ENCODE measurements at regions not wholly inside any gene's neighbourhood (a gene's known extent, or its start where the extent isn't known, plus 50 kb on each side); places are given as distances from the start of the nearest gene placed in this dataset.
"Not testable (repeated sequence)": the region's sequence is repeated elsewhere in the genome, so short reads cannot be mapped to it uniquely, and the experiment has no call there.

DNA sequence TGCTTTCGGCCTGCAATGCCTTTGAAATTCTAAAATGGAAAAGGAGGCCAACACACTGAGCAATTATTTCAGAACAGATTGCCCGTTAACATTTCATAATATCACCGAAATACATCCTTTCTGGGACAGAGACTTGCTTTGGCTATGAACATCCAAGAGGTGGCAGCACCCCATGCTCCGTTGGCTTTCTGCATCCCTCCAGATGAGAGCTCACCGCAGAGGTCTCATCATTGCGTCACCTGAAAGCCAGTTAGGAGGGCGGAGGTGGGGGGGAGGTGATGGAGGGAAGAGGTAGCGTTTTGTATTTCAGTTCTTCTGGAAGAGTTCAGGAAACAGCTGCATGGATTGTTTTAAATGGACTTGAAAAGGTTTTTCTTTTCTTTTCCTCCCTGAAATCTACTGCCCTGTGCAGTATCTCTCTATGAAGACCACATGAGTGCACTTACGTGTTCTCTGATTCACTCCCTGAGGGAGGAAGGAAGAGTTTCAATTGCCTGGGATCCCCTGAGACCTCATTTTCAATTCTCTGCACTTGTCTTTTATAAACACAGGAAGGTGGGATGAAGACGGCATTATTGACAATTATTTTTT lies 166.8 kb upstream of the PGRMC2 start:
- DNase-seq (ENCODE audit: low read depth in 2 of 2), result peak; percentile 37 to 41

DNA sequence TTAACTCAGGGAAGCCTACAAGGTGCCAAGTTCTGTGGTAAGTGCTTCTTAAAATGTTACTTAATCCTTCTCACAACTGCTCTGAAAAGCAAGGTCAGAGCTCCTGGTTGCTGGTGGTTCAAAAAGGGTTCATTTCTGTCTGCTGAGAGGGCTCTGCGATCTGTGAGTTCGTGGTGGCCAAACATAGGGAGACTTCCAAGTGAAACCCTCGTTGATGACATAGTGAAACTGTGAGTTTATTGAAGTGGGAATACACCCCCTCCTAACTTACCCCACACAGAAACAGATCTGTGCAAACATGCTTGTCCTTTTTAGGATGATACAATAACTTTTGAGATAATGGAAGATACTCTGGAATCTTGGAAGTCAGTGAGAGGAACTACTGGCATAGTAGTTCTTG lies 164.8 kb upstream of the PGRMC2 start:
- no peak for DNase-seq (ENCODE audit: low read depth in 2 of 2)

DNA sequence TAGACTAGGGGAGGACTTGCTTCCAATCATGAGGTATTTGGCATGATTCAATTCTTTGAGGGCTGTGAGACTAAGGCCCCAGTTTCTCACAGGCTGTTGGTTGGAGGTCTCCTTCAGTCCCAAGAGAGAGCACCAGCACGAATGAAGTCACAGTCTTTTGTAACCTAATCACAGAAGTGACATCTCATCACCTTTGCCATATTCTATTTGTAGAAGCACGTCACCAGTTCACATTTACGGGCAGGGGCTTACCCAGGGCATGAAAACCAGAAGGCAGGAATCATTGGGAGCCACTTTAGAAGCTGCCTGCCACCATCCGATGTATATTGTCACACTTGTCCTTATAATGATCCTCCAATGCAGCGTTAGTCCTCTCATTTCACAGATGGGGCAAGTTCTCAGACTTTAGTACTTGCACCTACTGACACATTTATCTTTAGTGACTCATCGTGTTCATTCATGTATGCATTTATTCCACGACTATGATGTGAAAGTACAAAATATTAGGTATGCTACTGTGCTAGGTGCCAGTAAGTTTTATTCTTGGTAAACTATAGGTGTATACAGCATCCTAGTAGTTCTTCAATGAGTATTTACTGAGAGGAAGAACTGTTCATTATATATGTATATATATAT lies 163.8 kb upstream of the PGRMC2 start:
- DNase-seq (ENCODE audit: low read depth in 2 of 2), result no peak

DNA sequence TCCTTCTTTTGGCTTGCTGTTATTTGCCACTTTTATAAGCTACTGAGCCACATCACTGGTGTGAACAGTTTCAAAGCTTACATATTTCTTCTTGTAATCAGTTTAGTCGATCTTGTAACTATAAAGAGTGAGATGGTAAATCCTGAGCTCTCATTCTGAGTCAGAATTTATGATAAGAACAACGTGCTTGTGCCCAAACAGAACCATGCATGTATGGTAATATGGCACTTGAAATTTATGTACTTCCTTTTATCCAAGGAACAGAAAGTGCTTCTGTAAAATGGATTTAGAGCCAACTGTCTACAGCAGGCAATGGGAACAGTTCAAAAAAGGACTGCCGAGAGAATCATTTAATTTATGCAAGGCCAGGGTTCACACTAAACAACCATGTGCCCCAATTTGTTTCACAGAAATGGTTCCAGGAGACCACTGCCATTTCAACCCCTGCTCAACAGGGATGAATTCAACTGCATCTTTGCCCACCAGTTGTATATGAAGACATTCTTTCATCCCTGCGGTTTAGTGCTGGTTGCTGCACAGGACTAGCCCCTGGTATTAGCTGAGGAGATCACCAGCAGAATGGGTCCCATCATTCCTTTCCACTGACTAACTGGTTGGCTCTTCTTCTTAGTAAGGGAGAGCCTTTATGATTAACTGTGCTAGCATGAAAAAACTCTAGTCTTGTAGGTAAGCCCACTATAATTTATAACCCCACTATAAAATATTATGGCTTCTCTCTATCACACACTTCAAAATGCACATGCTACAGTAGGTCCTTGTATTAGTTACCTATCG lies 162.9 kb upstream of the PGRMC2 start:
- DNase-seq (ENCODE audit: low read depth in 2 of 2), result no peak

DNA sequence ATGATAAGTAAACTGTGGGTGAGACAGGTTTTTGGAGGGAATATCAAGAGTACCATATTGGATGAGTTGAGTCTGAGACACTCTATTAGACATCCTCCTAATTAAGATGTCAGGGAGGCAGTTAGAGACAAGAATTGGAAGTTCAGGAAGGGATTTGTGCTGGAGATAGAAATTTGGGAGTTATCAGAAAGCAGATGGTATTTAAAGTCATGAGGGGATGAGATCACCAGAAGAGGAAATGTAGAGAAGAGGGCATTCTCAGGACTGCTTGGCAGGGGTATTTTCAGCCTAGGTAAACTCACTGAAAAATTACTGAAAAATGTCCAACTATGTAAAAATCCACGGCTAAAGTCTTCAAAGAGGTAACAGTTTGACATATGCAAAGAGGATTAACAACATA lies 161.6 kb upstream of the PGRMC2 start:
- DNase-seq (ENCODE audit: low read depth in 2 of 2), result no peak

DNA sequence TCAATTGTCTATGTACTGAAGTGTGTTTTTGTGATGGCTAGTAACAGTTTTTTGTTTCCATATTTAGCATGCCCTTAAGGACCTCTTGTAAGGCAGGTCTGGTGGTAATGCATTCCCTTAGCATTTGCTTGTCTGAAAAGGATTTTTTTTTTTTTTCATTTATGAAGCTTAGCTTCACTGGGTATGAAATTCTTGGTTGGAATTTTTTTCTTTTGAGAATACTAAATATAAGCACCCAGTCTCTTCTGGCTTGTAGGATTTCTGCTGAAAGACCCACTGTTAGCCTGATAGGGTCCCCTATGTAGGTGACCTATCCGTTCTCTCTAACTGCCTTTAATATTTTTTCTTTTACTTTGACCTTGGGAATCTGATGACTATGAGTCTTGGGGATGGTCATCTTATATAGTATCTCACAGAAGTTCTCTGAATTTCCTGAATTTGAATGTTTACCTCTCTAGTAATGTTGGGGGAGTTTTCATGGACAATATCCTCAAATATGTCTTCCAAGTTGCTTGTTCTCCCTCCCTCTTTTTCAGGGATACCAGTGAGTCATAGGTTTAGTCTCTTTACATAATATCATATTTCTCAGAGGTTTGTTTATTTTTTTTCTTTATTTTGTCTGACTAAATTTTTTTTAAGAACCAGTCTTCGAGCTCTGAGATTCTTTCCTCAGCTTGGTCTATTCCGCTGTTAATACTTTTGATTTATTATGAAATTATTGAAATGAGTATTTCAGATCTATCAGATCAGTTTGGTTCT lies 157.1 kb upstream of the PGRMC2 start:
- DNase-seq (ENCODE audit: low read depth in 2 of 2), result no peak

DNA sequence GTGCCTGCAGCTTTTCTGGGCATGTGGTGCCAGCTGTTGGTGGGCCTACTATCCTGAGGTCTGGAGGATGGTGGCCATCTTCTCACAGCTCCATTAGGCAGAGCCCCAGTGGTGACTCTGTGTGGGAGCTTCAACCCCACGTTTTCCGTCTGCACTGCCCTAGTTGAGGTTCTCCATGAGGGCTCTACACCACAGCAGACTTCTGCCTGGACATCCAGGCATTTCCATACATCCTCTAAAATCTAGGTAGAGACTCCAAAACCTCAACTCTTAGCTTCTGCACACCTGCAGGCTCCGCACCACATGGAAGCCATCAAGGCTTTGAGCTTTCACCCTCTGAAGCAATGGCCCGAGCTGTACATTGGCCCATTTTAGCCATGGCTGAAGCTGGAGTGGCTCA lies 153.3 kb upstream of the PGRMC2 start:
- DNase-seq (ENCODE audit: low read depth in 2 of 2), result no peak

DNA sequence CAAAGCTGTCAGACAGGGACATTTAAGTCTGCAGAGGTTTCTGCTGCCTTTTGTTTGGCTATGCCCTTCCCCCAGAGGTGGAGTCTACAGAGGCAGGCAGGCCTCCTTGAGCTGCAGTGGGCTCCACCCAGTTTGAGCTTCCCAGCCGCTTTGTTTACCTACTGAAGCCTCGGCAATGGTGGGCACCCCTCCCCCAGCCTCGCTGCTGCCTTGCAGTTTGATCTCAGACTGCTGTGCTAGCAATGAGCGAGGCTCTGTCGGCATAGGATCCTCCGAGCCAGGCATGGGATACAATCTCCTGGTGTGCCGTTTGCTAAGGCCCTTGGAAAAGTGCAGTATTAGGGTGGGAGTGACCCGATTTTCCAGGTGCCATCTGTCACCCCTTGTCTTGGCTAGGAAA lies 149.4 kb upstream of the PGRMC2 start:
- DNase-seq (ENCODE audit: low read depth in 2 of 2), result not testable (repeated sequence)

DNA sequence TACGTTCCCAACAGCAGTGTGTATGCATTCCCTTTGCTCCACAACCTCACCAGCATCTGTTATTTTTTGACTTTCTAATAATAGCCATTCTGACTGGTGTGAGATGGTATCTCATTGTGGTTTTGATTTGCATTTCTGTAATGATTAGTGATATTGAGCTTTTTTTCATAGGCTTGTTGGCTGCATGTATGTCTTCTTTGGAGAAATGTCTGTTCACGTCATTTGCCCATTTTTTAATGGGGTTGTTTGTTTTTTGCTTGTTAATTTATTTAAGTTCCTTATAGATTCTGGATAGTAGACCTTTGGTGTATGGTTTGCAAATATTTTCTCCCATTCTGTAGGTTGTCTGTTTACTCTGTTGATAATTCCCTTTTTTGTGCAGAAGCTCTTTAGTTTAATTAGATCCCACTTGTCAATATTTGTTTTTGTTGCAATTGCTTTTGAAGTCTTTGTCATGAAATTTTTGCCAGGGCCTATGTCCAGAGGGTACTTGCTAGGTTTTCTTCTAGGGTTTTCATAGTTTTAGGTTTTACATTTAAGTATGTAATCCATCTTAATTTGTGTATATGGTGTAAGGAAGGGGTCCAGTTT lies 141.5 kb upstream of the PGRMC2 start:
- DNase-seq (ENCODE audit: low read depth in 2 of 2), result not testable (repeated sequence)

DNA sequence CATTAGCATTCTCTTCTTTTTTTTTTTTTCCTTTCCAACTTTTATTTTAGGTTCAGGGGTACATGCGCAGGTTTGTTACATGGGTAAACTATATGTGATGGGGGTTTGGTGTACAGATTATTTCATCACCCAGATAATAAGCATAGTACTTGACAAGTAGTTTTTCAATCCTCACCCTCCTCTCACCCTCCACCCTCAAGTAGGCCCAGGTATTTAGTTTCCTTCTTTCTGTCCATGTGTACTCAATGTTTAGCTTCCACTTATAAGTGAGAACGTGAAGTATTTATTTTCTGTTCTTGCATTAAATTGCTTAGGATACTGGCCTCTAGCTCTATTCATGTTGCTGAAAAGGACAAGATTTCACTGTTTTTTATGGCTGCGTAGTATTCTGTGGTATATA lies 140.8 kb upstream of the PGRMC2 start:
- no peak for DNase-seq (ENCODE audit: low read depth in 2 of 2)

DNA sequence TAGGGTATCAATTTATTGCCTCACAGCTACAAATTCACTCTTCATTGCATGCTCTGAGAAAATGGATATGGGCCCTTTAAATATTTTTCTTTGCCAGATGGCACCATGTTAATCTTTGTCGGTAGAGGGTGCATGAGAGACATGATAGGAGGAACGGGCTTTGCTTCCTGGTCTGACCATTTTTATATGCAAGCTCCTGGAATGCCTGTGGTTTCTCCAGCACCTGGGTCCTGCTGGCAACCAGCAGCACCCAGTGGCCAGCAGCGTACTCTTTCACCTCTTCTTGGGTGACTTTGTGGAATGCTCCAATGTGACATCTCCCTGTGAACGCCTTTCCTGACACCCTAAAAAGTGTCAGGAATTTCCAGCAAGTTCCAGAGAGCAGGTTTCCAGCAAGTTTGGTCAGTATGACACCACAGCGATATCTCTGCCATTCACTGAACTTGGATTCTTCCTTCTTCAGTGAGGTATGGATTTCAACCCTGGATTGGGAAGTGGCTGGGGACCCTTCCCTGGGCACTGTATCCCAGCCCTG lies 140.3 kb upstream of the PGRMC2 start:
- DNase-seq (ENCODE audit: low read depth in 2 of 2), result no peak

DNA sequence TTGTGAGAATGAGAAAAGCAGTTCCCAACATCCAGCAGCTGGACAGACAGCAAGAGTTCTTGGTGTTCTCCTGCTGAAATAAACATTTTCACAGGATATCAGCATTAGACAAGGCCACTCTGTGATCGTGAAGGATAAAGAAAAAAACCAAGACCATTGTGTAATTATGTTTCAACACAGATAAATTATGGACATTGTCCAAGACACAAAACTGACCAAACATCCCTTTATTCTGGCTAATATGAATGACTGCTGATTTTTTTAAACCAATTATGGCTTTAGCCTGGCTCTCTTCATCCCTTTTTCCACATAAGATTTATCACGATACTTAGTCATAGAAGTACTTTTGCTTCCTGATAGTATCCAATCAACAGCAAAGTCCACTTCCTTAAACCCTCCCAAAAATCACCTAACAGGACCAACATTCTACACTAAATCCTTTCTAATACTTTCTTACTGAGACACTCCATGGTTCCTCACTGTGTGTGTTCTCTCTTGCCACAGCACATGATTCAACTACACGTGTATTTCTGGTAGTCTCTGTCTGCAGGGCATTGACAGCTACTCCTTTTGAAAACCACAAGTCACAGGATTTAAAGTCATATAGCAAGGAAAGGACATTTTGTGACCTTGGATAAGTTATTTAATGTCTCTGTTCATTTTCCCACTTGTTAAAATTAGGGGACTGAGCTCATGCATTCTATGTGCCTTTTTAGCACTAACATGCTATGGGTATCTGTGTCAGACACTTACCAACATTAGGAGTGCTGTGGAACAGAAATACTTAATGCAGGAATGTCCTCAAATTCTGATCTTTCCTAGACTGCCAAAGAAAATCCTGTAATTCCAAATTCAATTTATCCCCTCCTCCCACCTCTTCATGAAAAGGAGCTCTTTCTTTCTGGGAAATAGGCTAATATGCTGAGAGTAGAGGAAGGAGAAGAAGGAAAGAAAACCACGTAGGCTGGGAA lies 137.2 kb upstream of the PGRMC2 start:
- DNase-seq (ENCODE audit: low read depth in 2 of 2), result no peak

DNA sequence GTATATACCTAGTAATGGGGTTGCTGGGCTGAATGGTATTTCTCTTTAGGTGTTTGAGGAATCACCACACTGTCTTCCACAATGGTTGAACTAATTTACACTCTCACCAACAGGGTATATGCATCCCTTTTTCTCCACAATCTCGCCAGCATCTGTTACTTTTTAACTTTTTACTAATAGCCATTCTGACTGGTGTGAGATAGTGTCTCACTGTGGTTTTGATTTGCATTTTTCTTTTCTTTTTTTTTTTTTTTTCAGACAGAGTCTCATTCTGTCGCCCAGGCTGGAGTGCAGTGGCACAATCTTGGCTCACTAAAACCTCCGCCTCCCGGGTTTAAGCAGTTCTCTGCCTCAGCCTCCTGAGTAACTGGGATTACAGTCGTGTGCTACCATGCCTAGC lies 134.7 kb upstream of the PGRMC2 start:
- DNase-seq (ENCODE audit: low read depth in 2 of 2), result not testable (repeated sequence)

DNA sequence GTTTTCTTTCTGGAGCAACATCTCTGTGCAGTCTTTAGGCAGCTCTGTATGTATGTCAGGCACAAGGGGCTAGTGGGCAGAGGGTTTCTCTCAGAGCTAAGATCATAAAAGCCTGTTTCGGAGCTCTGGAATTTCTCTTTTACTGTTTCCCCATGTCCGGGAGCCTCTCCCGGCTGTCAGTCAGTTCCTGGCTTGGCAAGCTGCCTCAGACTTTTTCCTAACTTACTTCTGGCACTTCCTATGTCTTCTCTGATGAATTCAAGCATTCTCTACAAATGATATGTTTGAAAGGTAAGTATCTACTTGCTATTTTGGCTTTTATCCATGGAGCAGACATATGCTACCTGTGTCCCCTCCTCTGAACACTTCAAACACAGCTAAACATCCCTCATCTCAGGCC lies 129.3 kb upstream of the PGRMC2 start:
- no peak for DNase-seq (ENCODE audit: low read depth in 2 of 2)

DNA sequence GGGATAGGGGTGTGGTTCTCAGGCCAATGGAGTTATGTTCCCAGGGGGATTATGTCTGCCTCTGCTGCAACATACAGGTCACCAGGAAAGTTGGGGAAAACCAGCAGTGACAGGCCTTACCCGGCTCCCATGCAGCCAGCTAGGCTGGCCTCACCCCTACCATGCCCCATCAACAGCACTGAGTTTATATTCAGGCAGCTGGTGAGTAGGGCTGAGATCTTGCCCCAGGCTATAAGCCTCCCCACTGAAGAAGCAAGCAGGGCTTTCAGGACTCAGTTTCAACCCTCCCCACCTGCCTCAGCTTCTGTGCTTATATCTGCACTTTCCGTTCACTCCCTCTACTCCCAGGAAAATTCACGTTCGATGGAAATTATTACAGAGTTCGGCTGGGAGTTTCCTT lies 122.4 kb upstream of the PGRMC2 start:
- no peak for DNase-seq (ENCODE audit: low read depth in 2 of 2)

DNA sequence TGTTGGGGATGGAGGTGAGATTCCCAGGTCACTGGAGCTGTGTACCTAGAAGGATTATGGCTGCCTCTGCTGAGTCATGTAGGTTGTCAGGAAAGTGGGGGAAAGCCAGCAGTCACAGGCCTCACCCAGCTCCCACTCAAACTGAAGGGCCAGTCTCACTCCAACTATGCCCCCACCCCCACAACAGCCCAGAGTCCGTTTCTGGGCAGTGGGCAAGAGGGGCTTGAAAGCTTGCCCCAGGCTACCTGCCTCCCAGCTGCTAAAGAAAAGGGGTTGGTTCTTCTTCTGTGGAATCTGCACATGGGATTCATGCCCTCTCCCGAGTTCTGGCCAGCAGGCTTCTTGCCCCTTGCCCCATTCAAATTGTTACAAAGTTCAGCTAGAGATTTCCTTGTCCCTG lies 116.0 kb upstream of the PGRMC2 start:
- DNase-seq (ENCODE audit: low read depth in 2 of 2), result no peak

DNA sequence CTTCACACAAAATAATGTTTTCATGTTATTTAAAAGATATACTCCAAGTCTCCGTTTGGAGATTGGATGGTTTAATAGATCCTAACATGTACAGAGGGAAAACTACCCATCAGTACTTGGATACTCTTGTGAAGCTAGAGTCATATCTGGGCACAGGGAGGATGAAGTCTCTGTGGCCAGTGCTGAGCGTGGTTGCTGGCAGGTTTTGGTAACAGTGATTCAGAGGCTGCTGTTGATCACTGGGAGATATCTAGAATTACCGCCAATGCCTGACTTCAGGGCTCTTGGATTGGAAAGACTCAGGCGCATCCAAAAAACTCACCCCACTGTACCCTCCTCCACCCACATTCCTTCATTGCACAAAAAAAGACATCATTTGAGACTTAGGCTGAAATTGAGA lies 107.2 kb upstream of the PGRMC2 start:
- no peak for DNase-seq (ENCODE audit: low read depth in 2 of 2)

DNA sequence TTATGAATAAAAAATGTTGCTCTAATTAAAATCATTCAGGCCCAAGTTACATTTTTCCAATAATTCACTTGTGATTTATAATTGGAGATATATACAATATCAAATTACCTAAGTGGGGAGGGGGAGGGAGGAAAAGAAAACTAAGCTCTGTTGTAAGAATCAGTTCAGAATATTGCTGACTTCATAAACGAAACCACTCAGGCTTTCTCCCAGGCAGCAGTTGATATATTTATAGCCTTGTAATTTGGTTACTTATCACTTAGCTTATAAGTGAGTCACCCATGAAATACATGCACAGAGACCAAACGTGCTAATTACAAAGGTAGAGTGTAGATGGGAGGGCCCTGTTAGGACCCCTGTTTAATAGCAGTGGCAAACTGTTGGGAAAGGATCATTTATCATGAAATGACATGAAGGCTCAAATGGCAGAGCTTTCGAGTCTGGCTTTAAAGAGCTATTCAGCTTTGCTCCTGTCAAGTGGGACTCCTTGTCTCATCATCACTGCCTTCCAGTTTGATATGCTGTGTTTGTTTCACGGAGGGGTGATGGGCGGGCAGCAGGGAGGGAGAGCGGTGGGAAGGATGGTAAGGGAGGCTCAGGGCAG lies 105.6 kb upstream of the PGRMC2 start:
- DNase-seq (ENCODE audit: low read depth in 2 of 2), result no peak

DNA sequence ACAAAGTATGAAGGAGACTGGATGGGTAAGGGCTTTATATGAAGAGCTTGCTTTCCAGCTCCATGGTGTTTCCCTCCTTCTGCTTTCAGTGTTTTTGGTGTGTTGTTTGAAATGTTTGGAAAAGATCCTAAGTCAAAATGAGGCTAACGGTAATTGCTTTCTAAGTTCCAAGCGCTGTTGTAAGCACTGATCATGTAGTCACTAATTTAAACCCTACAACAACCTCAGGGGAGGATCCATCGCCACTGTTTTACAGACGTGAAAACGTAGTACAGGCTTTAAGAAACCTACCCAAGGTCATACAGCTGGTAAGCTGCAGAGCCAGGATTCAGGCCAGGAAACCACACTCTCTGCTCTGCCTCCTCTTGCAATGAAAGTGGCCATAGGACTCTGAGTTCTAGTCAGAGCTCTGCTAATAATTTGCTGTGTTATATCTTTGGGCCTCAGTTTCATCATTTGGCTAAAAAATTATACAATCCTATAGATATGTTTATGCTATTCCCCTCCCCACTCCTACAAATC lies 102.9 kb upstream of the PGRMC2 start:
- no peak for DNase-seq (ENCODE audit: low read depth in 2 of 2)

DNA sequence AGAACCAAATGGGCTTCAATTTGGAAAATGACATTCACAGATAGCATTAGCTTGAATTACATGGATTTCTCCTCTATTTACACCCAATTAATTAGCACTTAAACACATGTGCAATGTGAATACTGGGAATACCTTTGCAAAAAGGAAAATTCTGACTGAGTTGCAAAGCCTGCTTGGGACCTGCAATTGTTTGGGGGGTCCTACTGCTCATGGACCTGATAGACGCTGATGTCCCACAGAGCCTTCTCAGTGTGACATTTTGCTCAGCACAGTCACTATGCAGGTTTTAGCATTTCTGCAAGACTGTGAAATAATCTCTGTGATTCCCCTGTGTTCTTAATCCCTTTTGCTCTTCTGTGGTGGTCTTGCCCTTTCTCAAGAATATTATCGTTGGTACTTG lies 101.2 kb upstream of the PGRMC2 start:
- no peak for DNase-seq (ENCODE audit: low read depth in 2 of 2)

Data from stimulated activated CD4-positive, alpha-beta T cell treated with anti-CD3 and anti-CD28 coated beads, Interleukin-1b, Interleukin-23, amount 100 ng/mL, for 4 hours (primary cell).